ENCODE measurements at regions not wholly inside any gene's neighbourhood (a gene's known extent, or its start where the extent isn't known, plus 50 kb on each side); places are given as distances from the start of the nearest gene placed in this dataset.

DNA sequence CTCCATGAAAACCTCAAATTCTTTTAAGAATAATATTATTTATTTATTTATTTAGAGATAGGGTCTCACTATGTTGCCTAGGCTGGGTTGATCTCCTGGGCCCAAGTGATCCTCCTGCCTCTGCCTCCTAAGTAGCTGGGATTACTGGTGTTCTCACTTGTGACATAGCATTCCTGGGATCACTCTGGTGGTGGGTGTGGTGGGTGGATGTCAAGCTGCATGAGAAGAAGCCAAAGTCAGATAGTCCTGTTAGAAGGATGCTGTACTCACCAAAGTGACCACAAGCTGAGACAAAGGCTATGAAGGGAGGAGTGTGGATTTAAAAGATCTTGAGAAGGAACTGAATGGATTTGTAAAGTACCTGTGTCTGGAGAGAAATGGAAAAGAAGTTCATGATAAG, 87.9 kb upstream of the SPON1 start:
- DNase-seq = no peak

GRCh38 chr11:13875643-13876042, 86.9 kb upstream of the SPON1 start:
- no peak for DNase-seq

DNA sequence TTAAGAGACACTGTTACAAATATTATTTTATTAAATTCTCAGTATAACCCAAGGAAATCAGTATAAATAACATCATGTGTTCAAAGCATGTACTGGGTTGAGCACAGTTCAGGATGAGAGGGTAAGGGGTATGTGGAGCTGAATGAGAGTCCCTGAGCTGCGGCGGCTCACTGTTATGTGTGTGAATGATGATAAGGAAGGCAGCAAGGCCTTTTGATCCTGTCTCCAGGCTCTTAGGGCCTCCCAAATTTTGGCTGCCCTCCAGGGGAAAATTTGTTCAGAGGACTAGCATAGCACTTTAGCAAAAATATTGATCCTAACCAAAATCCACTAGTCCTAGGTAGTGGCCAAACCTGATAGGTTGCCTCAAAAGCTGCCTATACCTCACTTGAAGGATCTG, 86.1 kb upstream of the SPON1 start:
- no peak for DNase-seq

GRCh38 chr11:13878077-13878476, 84.4 kb upstream of the SPON1 start:
- no peak for DNase-seq

DNA sequence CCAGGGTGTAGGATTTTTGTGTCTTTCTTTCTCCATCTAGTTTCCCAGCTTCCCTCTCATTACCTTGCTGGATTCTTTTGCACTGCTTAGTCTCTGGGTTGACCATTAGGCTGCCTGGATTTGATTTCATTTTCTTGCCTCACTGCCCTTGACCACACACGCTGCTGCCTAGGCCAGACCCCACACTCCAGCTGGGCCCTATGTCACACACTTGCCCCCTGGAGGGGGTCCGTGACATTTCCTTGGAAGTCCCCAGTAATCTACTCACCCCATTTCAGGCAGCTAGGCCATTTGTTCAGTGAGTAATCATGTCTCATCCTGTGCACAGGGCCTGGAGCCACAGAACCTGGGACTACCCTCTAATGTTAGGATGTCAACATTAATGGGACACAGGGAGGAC, 81.9 kb upstream of the SPON1 start:
- DNase-seq = no peak

- no peak for DNase-seq
These were observed 81.2 kb upstream of the SPON1 start for GRCh38 chr11:13881226-13881905.

DNA sequence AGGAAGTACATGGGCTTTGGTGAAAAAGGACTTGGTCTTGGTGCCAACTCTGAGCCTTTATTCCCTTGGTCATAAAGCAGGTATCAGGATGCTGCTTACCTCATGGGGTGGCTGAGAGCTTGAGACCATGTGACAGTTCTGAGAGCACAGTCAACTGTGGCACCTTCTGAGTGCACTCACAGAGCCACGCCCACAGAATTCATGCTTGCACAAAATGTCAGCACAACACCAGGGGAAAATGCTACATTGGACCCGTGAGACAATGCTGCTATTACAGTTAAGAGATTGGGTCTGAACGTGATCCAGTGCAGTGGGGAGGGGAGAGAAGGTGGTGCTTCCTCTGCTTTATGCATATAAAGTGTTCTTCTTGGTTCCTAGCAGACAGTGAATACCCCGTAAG, 79.5 kb upstream of the SPON1 start:
- DNase-seq = no peak

GRCh38 chr11:13883589-13883988, 78.9 kb upstream of the SPON1 start:
- DNase-seq = no peak

GRCh38 chr11:13884158-13884799, 78.2 kb upstream of the SPON1 start:
- DNase-seq = no peak

- DNase-seq = no peak
These were observed 77.4 kb upstream of the SPON1 start for GRCh38 chr11:13885083-13885482.

DNA sequence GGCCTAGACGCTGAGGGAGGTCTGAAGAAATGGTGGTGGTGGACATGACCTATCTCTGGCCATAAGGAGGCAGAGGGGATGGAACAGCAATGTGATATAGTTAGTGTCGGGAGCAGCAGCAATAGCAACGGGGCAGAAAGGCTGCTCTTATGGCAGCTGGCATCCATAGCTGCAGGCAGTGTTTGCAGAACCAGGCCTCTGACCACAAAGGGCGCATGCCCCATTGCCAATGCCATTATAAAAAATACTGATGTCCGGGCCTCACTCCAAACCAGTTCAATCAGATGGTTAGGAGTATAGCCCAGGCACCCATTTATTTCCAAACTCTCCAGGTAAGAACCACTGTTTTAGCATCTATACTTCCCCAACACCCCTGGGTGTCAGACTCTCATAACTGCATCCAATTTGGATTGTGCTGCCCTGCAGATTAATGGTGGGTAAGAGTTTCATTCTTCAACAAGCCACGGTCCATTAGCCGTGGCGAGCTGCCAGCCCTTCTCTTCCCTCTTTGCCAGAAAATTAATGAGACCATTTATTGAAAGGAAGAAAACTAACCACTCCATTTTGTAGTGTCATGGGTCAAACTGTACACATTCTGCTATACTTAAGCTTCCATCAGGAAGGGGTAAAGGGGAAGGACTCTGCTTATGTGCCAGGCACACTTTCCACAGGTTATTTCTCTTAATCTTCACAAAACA, 72.8 kb upstream of the SPON1 start:
- DNase-seq = peak in 1 of 2 experiments; percentile 11

- peak in 1 of 2 experiments; percentile 41 for DNase-seq
These were observed 70.6 kb upstream of the SPON1 start for GRCh38 chr11:13891911-13892310.

GRCh38 chr11:13896175-13896980, 66.1 kb upstream of the SPON1 start:
- DNase-seq = no peak

DNA sequence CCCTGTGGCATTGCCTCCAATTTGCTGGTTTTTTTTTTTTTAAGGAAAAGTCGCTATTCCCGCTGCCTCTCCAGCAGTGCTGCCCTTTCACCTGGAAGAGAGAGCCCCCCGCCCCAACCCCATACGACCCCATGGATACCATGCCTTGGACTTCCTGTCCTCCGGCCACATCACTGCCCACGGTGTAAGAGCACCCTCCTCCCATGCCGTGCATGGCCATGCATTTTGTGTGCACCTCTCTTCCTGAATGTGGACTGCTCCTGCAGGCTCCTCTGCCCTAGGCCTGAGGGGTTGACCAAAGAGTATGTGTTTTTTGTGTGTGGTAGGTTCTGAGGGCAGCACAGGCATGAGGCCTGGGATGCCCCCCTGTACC, 65.6 kb upstream of the SPON1 start:
- no peak for DNase-seq

GRCh38 chr11:13897646-13898276, 64.8 kb upstream of the SPON1 start:
- DNase-seq = no peak

- no peak for DNase-seq
These were observed 62.9 kb upstream of the SPON1 start for GRCh38 chr11:13899603-13900002.

GRCh38 chr11:13902523-13902922, 60.0 kb upstream of the SPON1 start:
- DNase-seq = no peak

GRCh38 chr11:13905137-13905781, 57.3 kb upstream of the SPON1 start:
- no peak for DNase-seq

DNA sequence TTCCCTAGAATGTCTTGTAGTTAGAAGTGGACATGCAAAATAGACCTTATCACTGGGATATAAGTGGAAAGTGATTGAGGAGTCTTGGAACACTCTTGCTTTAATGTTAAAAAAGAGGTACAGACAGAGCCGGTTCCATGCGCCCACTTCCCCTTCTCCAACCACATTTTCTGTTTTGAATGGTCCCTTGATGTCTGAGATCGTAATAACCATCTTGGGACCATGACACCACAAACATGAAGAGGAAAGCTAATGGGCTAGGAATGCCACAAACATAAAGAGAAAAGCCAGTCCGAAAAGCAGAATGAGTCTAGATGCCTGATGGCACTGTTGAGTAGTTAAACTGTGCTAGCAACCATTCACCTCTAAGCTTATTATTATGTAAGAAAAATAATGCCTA, 54.8 kb upstream of the SPON1 start:
- DNase-seq = no peak

- no peak for DNase-seq
These were observed 54.0 kb upstream of the SPON1 start for GRCh38 chr11:13908535-13908934.

All from NCI-H1930 (cell line).